ENCODE measurements at regions not wholly inside any gene's neighbourhood (a gene's known extent, or its start where the extent isn't known, plus 50 kb on each side); places are given as distances from the start of the nearest gene placed in this dataset.

- TF ChIP-seq, protein P1, sequence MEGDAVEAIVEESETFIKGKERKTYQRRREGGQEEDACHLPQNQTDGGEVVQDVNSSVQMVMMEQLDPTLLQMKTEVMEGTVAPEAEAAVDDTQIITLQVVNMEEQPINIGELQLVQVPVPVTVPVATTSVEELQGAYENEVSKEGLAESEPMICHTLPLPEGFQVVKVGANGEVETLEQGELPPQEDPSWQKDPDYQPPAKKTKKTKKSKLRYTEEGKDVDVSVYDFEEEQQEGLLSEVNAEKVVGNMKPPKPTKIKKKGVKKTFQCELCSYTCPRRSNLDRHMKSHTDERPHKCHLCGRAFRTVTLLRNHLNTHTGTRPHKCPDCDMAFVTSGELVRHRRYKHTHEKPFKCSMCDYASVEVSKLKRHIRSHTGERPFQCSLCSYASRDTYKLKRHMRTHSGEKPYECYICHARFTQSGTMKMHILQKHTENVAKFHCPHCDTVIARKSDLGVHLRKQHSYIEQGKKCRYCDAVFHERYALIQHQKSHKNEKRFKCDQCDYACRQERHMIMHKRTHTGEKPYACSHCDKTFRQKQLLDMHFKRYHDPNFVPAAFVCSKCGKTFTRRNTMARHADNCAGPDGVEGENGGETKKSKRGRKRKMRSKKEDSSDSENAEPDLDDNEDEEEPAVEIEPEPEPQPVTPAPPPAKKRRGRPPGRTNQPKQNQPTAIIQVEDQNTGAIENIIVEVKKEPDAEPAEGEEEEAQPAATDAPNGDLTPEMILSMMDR (conservative IDR thresholded peaks at IDR 0.05; ENCODE audit: control insufficient read depth, insufficient read depth, low read depth, low read length): no peak
- peak; percentile 40 for DNase-seq (ENCODE audit: low read depth)
- H3K4me3 ChIP-seq (ENCODE audit: control insufficient read depth, low read depth, low read length): no peak overlapping the region
Observed at GRCh38 chrX:16451334-16451733, 198.6 kb upstream of the S100G start.

DNA sequence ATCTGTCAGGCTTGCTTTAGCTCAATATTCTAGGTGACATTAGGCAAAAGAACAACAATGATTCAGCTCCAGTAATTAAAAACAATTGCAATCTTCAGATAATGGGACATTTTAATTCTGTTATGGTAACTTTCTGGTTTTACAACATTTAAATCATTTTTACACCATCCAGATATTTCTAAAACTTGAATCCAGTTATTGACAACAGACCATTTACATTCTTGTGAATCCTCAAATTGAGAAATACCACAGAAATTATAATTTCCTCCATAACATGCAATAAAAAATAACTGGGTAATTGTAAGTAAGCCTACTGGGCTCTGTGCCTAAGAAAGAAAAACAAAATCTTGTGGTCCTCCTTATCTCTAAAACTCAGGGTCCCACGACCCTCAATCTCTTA, 195.0 kb upstream of the S100G start:
- no peak overlapping the region for H3K4me3 ChIP-seq (ENCODE audit: control insufficient read depth, low read depth, low read length)
- DNase-seq (ENCODE audit: low read depth): no peak
- TF ChIP-seq, protein P1 (conservative IDR thresholded peaks at IDR 0.05; ENCODE audit: control insufficient read depth, insufficient read depth, low read depth, low read length): no peak

DNA sequence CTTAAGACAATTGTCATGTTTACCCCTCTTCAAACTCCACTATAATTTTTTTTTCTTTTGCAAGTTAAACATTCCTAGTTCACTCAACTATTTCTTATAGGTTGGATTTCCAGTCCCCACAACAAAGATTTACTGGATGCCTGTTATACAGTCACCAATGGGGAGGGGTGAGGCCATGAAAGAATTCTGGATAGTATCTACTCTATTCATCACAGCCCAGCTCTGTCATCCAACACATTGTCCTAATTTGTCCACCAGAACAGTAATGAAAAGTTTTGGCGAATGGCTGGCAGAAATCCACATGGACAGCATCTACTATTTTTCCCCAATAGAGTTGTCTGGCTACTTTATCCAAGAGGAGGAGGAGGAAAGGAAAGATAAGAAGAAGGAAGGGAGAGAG, 192.7 kb upstream of the S100G start:
- peak; percentile 33 for DNase-seq (ENCODE audit: low read depth)
- no peak overlapping the region for H3K4me3 ChIP-seq (ENCODE audit: control insufficient read depth, low read depth, low read length)
- TF ChIP-seq, protein P1 (conservative IDR thresholded peaks at IDR 0.05; ENCODE audit: control insufficient read depth, insufficient read depth, low read depth, low read length): no peak

DNA sequence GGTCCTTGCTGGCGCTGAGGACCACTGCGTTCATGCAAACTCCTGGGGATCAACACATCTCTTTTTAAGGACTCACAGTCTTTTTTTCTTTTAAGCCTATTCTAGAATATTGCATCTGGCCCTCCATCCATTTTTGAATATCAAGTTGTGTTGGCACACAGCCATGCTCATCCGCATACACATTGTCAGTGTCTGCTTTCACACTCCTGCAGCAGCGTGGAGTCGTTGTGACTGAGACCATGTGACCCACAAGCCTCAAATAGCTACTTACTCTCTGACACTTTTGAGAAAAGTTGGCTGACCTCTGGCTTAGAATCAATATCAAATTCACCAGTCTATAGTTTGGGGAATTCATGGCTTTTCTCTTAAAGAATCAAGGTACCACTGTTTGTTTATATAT, 191.8 kb upstream of the S100G start:
- TF ChIP-seq, protein P1 (conservative IDR thresholded peaks at IDR 0.05; ENCODE audit: control insufficient read depth, insufficient read depth, low read depth, low read length): no peak
- DNase-seq (ENCODE audit: low read depth): no peak

DNA sequence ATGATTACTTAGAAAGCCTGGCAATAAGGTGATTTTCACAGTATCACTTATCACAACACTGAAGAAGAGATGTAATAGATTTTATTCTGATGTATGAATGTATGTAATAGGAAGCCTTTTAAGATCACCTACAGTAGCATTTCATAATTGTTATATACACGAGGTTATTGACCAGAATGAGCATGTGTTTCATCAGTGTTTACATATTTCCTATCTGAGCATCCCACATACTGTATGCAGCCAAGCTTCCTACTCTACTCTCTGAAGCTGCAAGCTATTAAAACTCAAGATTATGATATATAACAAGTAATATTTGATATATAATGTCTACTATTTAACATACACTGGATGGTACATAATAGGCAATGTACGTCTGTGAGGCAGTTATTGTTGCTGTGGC, 190.9 kb upstream of the S100G start:
- no peak for DNase-seq (ENCODE audit: low read depth)
- H3K4me3 ChIP-seq (ENCODE audit: control insufficient read depth, low read depth, low read length): no peak overlapping the region
- TF ChIP-seq, protein P1 (conservative IDR thresholded peaks at IDR 0.05; ENCODE audit: control insufficient read depth, insufficient read depth, low read depth, low read length): no peak

More for the DNA sequence above, 191.8 kb upstream of the S100G start:
- H3K4me3 ChIP-seq (ENCODE audit: control insufficient read depth, low read depth, low read length): no peak overlapping the region

- no peak overlapping the region for H3K4me3 ChIP-seq (ENCODE audit: control insufficient read depth, low read depth, low read length)
- TF ChIP-seq, protein P1 (conservative IDR thresholded peaks at IDR 0.05; ENCODE audit: control insufficient read depth, insufficient read depth, low read depth, low read length): no peak
Observed at GRCh38 chrX:16461968-16462367, 188.0 kb upstream of the S100G start.

DNA sequence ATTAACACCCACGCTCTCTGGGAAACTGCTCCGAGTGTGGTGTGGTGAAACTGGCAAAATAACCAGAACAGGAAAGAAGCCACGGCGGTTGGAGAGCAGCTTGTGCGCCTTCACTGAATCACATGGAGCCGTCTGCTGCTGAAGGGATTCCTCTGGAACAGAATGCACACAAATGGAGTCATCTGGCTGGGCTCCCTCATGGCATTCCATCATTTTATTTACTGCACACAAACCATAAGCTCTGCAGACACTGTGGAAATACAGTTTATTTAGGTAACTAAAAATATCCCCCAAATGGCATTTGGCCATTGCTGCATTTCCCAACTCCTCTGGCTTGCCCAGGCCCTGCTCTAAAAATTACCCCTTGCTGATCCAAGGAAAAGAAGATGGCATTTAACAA, 187.0 kb upstream of the S100G start:
- TF ChIP-seq, protein P1 (conservative IDR thresholded peaks at IDR 0.05; ENCODE audit: control insufficient read depth, insufficient read depth, low read depth, low read length): no peak
- H3K4me3 ChIP-seq (ENCODE audit: control insufficient read depth, low read depth, low read length): no peak overlapping the region
- DNase-seq (ENCODE audit: low read depth): peak; percentile 92

More at GRCh38 chrX:16461968-16462367, 188.0 kb upstream of the S100G start:
- no peak for DNase-seq (ENCODE audit: low read depth)
